ENCODE measurements at regions not wholly inside any gene's neighbourhood (a gene's known extent, or its start where the extent isn't known, plus 50 kb on each side); places are given as distances from the start of the nearest gene placed in this dataset.

DNA sequence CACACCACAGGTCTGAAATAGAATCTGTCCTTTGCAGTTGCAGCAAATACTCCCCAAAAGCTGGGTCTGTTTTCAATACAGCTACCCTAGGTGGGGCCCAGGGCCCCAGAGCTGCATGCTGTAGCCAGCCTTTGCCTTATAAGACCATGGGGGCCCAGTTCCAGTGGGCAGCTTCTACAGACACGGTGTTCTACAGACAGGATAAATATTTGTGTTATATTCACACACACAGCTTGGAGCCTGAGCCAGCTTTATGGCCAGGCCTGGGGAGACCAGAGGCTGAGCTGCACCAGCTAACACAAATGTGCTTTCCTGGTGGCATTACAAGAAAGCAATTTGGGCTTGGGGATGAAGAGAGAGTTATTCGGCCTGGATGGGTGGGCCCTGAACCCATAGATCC, 151.8 kb upstream of the NCAM1 start:
- TF ChIP-seq, protein P1, sequence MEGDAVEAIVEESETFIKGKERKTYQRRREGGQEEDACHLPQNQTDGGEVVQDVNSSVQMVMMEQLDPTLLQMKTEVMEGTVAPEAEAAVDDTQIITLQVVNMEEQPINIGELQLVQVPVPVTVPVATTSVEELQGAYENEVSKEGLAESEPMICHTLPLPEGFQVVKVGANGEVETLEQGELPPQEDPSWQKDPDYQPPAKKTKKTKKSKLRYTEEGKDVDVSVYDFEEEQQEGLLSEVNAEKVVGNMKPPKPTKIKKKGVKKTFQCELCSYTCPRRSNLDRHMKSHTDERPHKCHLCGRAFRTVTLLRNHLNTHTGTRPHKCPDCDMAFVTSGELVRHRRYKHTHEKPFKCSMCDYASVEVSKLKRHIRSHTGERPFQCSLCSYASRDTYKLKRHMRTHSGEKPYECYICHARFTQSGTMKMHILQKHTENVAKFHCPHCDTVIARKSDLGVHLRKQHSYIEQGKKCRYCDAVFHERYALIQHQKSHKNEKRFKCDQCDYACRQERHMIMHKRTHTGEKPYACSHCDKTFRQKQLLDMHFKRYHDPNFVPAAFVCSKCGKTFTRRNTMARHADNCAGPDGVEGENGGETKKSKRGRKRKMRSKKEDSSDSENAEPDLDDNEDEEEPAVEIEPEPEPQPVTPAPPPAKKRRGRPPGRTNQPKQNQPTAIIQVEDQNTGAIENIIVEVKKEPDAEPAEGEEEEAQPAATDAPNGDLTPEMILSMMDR (IDR thresholded peaks at IDR 0.05; ENCODE audit: low read depth, low read length) = no peak
- in situ Hi-C loops (cut with HindIII; ENCODE audit: low sequenced_read_pairs) = no loop called here
- no peak for DNase-seq (ENCODE audit: low read depth, low spot score)
- H3K4me3 ChIP-seq (ENCODE audit: low read depth, low read length) = no peak overlapping the region

DNA sequence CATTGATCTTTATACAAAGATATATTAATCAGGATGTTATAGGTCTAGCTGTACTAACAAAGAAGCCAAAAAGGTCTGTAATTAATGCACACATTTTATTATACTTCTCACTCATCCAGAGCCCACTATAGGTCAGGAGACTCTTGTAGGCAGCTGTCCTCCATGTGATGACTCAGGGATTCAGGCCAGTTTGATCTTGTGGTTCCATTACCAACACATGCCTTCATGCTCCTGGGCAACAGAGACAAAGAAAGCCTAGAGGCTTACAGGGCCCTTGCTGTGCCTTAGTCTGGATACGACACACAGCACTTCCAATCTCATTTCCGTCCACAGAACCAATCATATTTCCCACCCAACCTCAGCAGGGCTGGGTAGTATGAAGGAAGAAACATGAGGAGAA, 150.3 kb upstream of the NCAM1 start:
- H3K4me3 ChIP-seq (ENCODE audit: low read depth, low read length) = no peak overlapping the region
- in situ Hi-C loops (cut with HindIII; ENCODE audit: low sequenced_read_pairs) = no loop called here
- TF ChIP-seq, protein P1 (IDR thresholded peaks at IDR 0.05; ENCODE audit: low read depth, low read length) = no peak
- no peak for DNase-seq (ENCODE audit: low read depth, low spot score)

DNA sequence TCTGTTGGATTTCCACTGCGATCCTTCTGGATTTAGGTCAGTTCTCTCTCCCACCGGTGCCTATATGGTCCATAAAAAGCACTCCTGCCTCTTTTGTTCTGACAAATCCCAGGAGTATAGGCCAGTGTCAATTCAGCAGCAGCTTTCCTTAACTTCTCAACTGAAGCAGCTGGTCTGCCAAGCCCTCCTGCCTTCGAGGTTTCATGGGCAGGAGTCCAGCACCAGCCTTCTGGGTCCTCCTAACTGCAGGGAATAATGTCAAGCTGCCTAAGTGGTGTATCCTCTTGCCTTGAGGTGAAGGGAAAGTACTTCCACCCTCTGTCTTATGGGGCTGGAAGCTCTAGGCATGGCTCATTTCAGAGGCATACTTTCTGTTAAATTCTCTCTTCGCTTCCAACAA, 149.4 kb upstream of the NCAM1 start:
- TF ChIP-seq, protein P1 (IDR thresholded peaks at IDR 0.05; ENCODE audit: low read depth, low read length) = no peak
- H3K4me3 ChIP-seq (ENCODE audit: low read depth, low read length) = no peak overlapping the region
- in situ Hi-C loops (cut with HindIII; ENCODE audit: low sequenced_read_pairs) = no loop called here
- DNase-seq (ENCODE audit: low read depth, low spot score) = no peak

DNA sequence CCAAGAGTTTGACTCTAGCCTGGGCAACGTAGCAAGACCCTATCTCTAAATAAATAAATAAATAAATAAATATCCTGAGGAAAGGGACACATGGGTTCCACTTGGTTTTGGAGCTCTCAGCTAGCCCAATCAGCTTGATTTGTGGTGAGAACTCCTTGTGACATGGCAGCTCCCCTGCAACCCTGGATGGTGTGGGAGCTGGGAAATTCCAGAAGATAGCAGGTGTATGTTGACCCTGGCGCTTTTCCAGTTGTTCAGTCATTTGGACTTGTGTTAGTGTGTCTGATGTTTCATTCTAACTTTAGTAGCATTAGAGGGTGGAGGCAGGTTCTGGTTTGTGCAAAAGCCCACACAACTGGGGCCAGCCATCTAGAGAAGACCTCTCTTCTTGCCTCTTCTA, 148.5 kb upstream of the NCAM1 start:
- DNase-seq (ENCODE audit: low read depth, low spot score) = no peak
- TF ChIP-seq, protein P1 (IDR thresholded peaks at IDR 0.05; ENCODE audit: low read depth, low read length) = no peak
- H3K4me3 ChIP-seq (ENCODE audit: low read depth, low read length) = no peak overlapping the region
- in situ Hi-C loops (cut with HindIII; ENCODE audit: low sequenced_read_pairs) = no loop called here

DNA sequence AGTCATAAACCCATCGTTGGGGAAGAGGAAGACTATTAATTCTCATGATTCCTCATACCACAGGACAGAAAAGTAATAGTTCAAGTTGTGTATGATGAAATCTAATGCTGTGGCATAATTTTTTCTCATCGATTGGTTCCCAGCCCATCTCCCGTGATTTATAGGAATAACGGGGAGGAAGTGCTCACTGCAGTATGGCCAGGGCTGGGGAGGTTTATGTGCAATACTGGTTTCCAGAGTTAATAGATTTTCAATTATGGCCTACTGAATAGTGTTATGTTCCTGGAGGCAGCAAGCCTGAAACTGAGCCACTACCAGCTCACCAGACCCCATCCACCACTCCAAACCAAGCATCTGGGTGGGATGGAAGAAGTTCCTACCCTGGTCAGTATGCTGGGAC, 147.1 kb upstream of the NCAM1 start:
- H3K4me3 ChIP-seq (ENCODE audit: low read depth, low read length) = no peak overlapping the region
- in situ Hi-C loops (cut with HindIII; ENCODE audit: low sequenced_read_pairs) = no loop called here
- no peak for DNase-seq (ENCODE audit: low read depth, low spot score)
- TF ChIP-seq, protein P1 (IDR thresholded peaks at IDR 0.05; ENCODE audit: low read depth, low read length) = no peak

DNA sequence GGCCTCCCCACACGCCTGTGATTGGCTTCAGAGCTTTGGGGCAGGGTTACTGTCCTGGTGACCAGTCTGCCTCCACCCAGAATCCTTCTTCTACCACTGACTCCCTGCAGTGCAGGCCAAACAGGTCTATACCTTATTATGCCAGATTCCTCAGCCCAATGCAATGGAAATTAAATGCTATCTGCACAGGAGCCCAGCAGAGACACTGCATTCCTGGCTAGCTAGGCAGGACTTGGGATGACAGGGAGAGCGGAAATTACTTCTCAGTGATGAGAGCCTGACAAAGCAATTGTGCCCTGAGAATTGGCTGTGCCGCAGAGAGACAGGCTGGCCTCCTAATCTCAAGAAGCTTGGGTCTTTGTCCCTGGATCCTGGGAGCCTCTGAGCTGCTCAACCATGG, 143.8 kb upstream of the NCAM1 start:
- TF ChIP-seq, protein P1 (IDR thresholded peaks at IDR 0.05; ENCODE audit: low read depth, low read length) = no peak
- in situ Hi-C loops (cut with HindIII; ENCODE audit: low sequenced_read_pairs) = no loop called here
- DNase-seq (ENCODE audit: low read depth, low spot score) = no peak
- no peak overlapping the region for H3K4me3 ChIP-seq (ENCODE audit: low read depth, low read length)
